HCT116 (cell line): ENCODE measurements at regions not wholly inside any gene's neighbourhood (a gene's known extent, or its start where the extent isn't known, plus 50 kb on each side); places are given as distances from the start of the nearest gene placed in this dataset.

ENCODE experiments used
- ATAC-seq: fragments of 200-7000 bp; cut with Tn5 transposase; 2 replicates; pipeline ENCODE4 v1.9.1; 2020; ENCODE audit warnings: mild to moderate bottlenecking, moderate library complexity
- BruUV-seq: library from RNA; stranded (reverse); fragments of 400-500 nt; replicated peaks from 2 replicates; lab custom pipeline; 2021; lab: Mats Ljungman, UMichigan
- CTCF ChIA-PET: fragments of 300-600 bp; sonication (Branson Sonifier 250); formaldehyde crosslinking; loops from one replicate; lab custom pipeline; 2021; ENCODE audit warnings: antibody characterized with exemption; lab: Charles Lee
- POLR2A ChIA-PET: fragments of 300-600, 350-600 bp; sonication (Branson Sonifier 250); formaldehyde crosslinking; loops from one replicate; lab custom pipeline; 2021; ENCODE audit warnings: antibody characterized with exemption; lab: Charles Lee
- RAD21 ChIA-PET, 2 experiments: fragments of 300-600 bp; sonication (Branson Sonifier 250); formaldehyde crosslinking; loops; one replicate each; lab custom pipeline; 2023; ENCODE audit warnings: low total read pairs in 2 of 2; ENCODE audit not compliant: uncharacterized antibody in 2 of 2, unreplicated experiment in 2 of 2, low non-redundant PET in 1 of 2; lab: Charles Lee
- DNase-seq: peaks from one replicate; pipeline ENCODE4 v3.0.0-alpha.2; 2010; ENCODE audit warnings: low read depth, low spot score
- H2AFZ ChIP-seq: fragments of 200-600 bp; shearing (Covaris generic), sonication (generic); 2 replicates; pipeline ENCODE4 v1.6.1; 2017; ENCODE audit warnings: low read depth, mixed run types, mixed read lengths, antibody characterized with exemption, low read length; ENCODE audit not compliant: poor library complexity, severe bottlenecking
- H3K27ac ChIP-seq: 2 replicates; pipeline ENCODE4 v1.5.1; 2012; ENCODE audit warnings: low read depth, low read length
- H3K27me3 ChIP-seq: fragments of 200-600 bp; sonication (generic); 2 replicates; pipeline ENCODE4 v1.6.1; 2016; ENCODE audit warnings: mixed run types, low read length, mixed read lengths; ENCODE audit not compliant: insufficient read depth
- H3K36me3 ChIP-seq, 2 experiments: fragments of 200-500 bp in 1 of 2; fragments of 200-600 bp in 1 of 2; sonication (Bioruptor generic) in 1 of 2; sonication (generic) in 1 of 2; 2 replicates each; pipeline versions ENCODE4 v1.5.1 to v1.6.1; 2014 to 2016; ENCODE audit warnings: low read length in 2 of 2, inconsistent platforms in 1 of 2, mixed read lengths in 1 of 2, mixed run types in 1 of 2; ENCODE audit not compliant: insufficient read depth in 2 of 2, control insufficient read depth in 1 of 2
- H3K4me1 ChIP-seq, 2 experiments: fragments of 200-600 bp in 1 of 2; sonication (generic) in 1 of 2; 2 replicates each; pipeline versions ENCODE4 v1.5.1 to v1.6.1; 2012 to 2017; ENCODE audit warnings: low read length in 2 of 2, inconsistent platforms in 1 of 2, mild to moderate bottlenecking in 1 of 2, mixed read lengths in 1 of 2, mixed run types in 1 of 2, moderate library complexity in 1 of 2; ENCODE audit not compliant: insufficient read depth in 2 of 2, control insufficient read depth in 1 of 2
- H3K4me2 ChIP-seq: fragments of 200-600 bp; sonication (generic); 2 replicates; pipeline ENCODE4 v1.6.1; 2017; ENCODE audit warnings: mixed run types, low read length, mixed read lengths
- H3K4me3 ChIP-seq, 2 experiments: fragments of 200-600 bp in 1 of 2; sonication (generic) in 1 of 2; replicated peaks in 1 of 2; 2 replicates each; pipeline ENCODE4 v1.5.1; 2011 to 2016; ENCODE audit warnings: low read length in 2 of 2, control low read depth in 1 of 2, low read depth in 1 of 2, mild to moderate bottlenecking in 1 of 2, mixed read lengths in 1 of 2, mixed run types in 1 of 2
- H3K79me2 ChIP-seq: fragments of 200-600 bp; sonication (generic); 2 replicates; pipeline ENCODE4 v1.6.1; 2017; ENCODE audit warnings: mild to moderate bottlenecking, mixed run types, low read length, moderate library complexity, mixed read lengths; ENCODE audit not compliant: insufficient read depth
- H3K9ac ChIP-seq: fragments of 200-600 bp; sonication (generic); 2 replicates; pipeline ENCODE4 v1.6.1; 2016; ENCODE audit warnings: low read length, mixed read lengths
- H3K9me2 ChIP-seq: fragments of 200-600 bp; sonication (generic), shearing (Covaris generic); 2 replicates; pipeline ENCODE4 v1.6.1; 2017; ENCODE audit warnings: mixed run types, mild to moderate bottlenecking, moderate library complexity; ENCODE audit not compliant: insufficient read depth
- H3K9me3 ChIP-seq, 2 experiments: fragments of 200-500 bp in 1 of 2; fragments of 200-600 bp in 1 of 2; sonication (Bioruptor generic) in 1 of 2; sonication (generic) in 1 of 2; 2 replicates each; pipeline ENCODE4 v1.6.1; 2014 to 2017; ENCODE audit warnings: low read length in 2 of 2, mixed read lengths in 2 of 2, inconsistent platforms in 1 of 2, low read depth in 1 of 2, mild to moderate bottlenecking in 1 of 2, mixed run types in 1 of 2, moderate library complexity in 1 of 2; ENCODE audit not compliant: control insufficient read depth in 1 of 2, insufficient read depth in 1 of 2
- H4K20me1 ChIP-seq: fragments of 200-600 bp; sonication (generic), shearing (Covaris generic); 2 replicates; pipeline ENCODE4 v1.6.1; 2017; ENCODE audit warnings: mixed run types, mild to moderate bottlenecking, moderate library complexity; ENCODE audit not compliant: insufficient read depth
- ATF3 ChIP-seq: IDR thresholded peaks from 2 replicates; pipeline ENCODE4 v1.6.1; 2012
- CBX3 ChIP-seq: IDR thresholded peaks from 2 replicates; pipeline ENCODE4 v1.6.1; 2012; ENCODE audit warnings: low read depth
- EGR1 ChIP-seq: IDR thresholded peaks from 2 replicates; pipeline ENCODE4 v1.6.1; 2012; ENCODE audit warnings: low read depth
- EZH2phosphoT487 ChIP-seq: fragments of 200-600 bp; IDR thresholded peaks from 2 replicates; pipeline ENCODE4 v1.6.1; 2018; ENCODE audit warnings: antibody characterized with exemption, borderline replicate concordance
- FOSL1 ChIP-seq: IDR thresholded peaks from 2 replicates; pipeline ENCODE4 v1.6.1; 2012; ENCODE audit warnings: low read depth
- POLR2AphosphoS5 ChIP-seq: IDR thresholded peaks from 2 replicates; pipeline ENCODE4 v1.6.1; 2011; ENCODE audit warnings: mild to moderate bottlenecking, low read depth, low read length, moderate library complexity
- REST ChIP-seq: IDR thresholded peaks from 2 replicates; pipeline ENCODE4 v1.6.1; 2012; ENCODE audit warnings: low read depth
- SIN3A ChIP-seq: IDR thresholded peaks from 2 replicates; pipeline ENCODE4 v1.6.1; 2012; ENCODE audit warnings: low read depth
- SP1 ChIP-seq: IDR thresholded peaks from 2 replicates; pipeline ENCODE4 v1.6.1; 2012; ENCODE audit warnings: low read depth
- SRF ChIP-seq: IDR thresholded peaks from 2 replicates; pipeline ENCODE4 v1.6.1; 2012; ENCODE audit warnings: low read depth
- YY1 ChIP-seq: IDR thresholded peaks from 2 replicates; pipeline ENCODE4 v1.6.1; 2011; ENCODE audit warnings: low read length, low read depth, moderate library complexity, mild to moderate bottlenecking; ENCODE audit not compliant: insufficient replicate concordance; ENCODE audit errors: extremely low read depth
- ZBTB33 ChIP-seq: IDR thresholded peaks from 2 replicates; pipeline ENCODE4 v1.6.1; 2011; ENCODE audit warnings: mild to moderate bottlenecking, low read length, moderate library complexity; ENCODE audit not compliant: insufficient replicate concordance; ENCODE audit errors: extremely low read depth
- ZFX ChIP-seq: fragments of 450-650 bp; IDR thresholded peaks from 2 replicates; pipeline ENCODE4 v1.6.1; 2017
- intact Hi-C: fragments of 100-400 bp; cut with micrococcal nuclease; formaldehyde crosslinking; loops from 2 replicates; pipeline ENCODE4 v1.10.0; 2022
- TF ChIP-seq, protein P1 (sequence below): IDR thresholded peaks from 2 replicates; pipeline ENCODE4 v1.6.1; 2012

- Histone ChIP-seq H4K20me1 (no peaks in the 10 kb centered on the region), H2AFZ (no peak overlapping the region), H3K27me3 (peaks cover 51% of the 10 kb centered on the region), H3K9me3 (no peaks in the 10 kb centered on the region), H3K9me2 (no peaks in the 10 kb centered on the region), H3K9ac (no peak overlapping the region), H3K4me2 (no peak overlapping the region), H3K27ac (no peak overlapping the region), H3K36me3 (no peaks in the 10 kb centered on the region), H3K4me1 (no peaks in the 10 kb centered on the region), H3K4me3 (no peak overlapping the region), H3K79me2 (no peaks in the 10 kb centered on the region)
- TF ChIP-seq ATF3 (no peak), SP1 (no peak), ZBTB33 (no peak)
- ATAC-seq (no peak), DNase-seq (no peak)
- BruUV-seq = no TSS peak
- intact Hi-C loops = no loop called here
- RAD21 ChIA-PET = no interaction called here
- POLR2A ChIA-PET = no interaction called here
- CTCF ChIA-PET = no interaction called here
Measured at GRCh38 chr16:82384949-82385348, 214.9 kb upstream of the MPHOSPH6 start.

DNA sequence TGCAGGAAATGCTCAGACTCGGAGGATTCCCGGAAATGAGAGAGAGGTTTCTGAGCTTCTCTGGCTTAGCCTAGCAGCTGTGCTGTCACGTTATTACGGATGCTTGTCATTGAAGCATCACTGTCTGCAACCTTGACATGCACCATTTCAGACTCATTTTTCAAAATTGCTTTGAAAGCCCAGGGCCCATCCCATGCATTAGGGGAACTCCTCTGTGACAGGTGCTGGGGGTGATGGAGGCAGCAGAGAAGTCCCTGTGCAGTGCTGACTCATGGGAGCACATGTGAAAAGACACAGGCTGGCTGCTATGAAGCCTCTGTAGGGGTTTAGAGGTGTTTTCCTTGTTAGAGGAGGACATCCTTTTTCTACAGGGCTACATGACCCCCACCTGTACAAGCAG, 214.0 kb upstream of the MPHOSPH6 start:
- intact Hi-C loops = no loop called here
- POLR2A ChIA-PET = no interaction called here
- RAD21 ChIA-PET = no interaction called here

More for the DNA sequence above, 214.0 kb upstream of the MPHOSPH6 start:
- no peaks in the 10 kb centered on the region for H4K20me1 ChIP-seq
- H3K9me2 ChIP-seq = no peaks in the 10 kb centered on the region
- H2AFZ ChIP-seq = no peak overlapping the region
- peaks cover 44% of the 10 kb centered on the region for H3K27me3 ChIP-seq
- H3K27ac ChIP-seq = no peak overlapping the region
- TF ChIP-seq SP1 (no peak), SIN3A (no peak), REST (no peak), CBX3 (no peak), YY1 (no peak), EGR1 (no peak), ZFX (no peak; the same call in 1 of the 2 replicates), EZH2phosphoT487 (no peak), SRF (no peak), POLR2AphosphoS5 (no peak), FOSL1 (no peak)
- TF ChIP-seq, protein P1, sequence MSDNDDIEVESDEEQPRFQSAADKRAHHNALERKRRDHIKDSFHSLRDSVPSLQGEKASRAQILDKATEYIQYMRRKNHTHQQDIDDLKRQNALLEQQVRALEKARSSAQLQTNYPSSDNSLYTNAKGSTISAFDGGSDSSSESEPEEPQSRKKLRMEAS = no peak
- no peaks in the 10 kb centered on the region for H3K79me2 ChIP-seq
- no peak for ATAC-seq
- H3K4me3 ChIP-seq = no peak overlapping the region
- no peaks in the 10 kb centered on the region for H3K9me3 ChIP-seq
- CTCF ChIA-PET = interaction anchor here (1.0 kb wide), 1 partner anchor 121 kb away, joined by 3 read pairs; no protein-coding TSS in a partner anchor
- BruUV-seq = no TSS peak
- no peak overlapping the region for H3K9ac ChIP-seq
- no peaks in the 10 kb centered on the region for H3K4me1 ChIP-seq
- no peak for DNase-seq
- no peak overlapping the region for H3K4me2 ChIP-seq
- H3K36me3 ChIP-seq = no peaks in the 10 kb centered on the region
